HEK293T (cell line): ENCODE measurements at regions not wholly inside any gene's neighbourhood (a gene's known extent, or its start where the extent isn't known, plus 50 kb on each side); places are given as distances from the start of the nearest gene placed in this dataset.

Experiments used
- CTCF ChIA-PET: fragments of 350-600 bp; formaldehyde crosslinking; extraction: SDS; loops from one replicate; lab custom pipeline; 2021; ENCODE audit warnings: antibody characterized with exemption, inconsistent platforms; lab: Yijun Ruan, JAX
- POLR2A ChIA-PET: fragments of 350-600 bp; formaldehyde crosslinking; extraction: SDS; loops from one replicate; lab custom pipeline; 2020; ENCODE audit warnings: antibody characterized with exemption, inconsistent platforms; lab: Yijun Ruan, JAX
- DNase-seq: peaks from one replicate; pipeline ENCODE4 v3.0.0; 2012; ENCODE audit warnings: mixed read lengths; ENCODE audit errors: extremely low spot score
- ARNT ChIP-seq: fragments of 450-650 bp; IDR thresholded peaks from 2 replicates; pipeline ENCODE4 v1.6.1; 2017; ENCODE audit warnings: mild to moderate bottlenecking
- BHLHE40 ChIP-seq: fragments of 450-650 bp; IDR thresholded peaks from 2 replicates; pipeline ENCODE4 v1.6.1; 2016; ENCODE audit warnings: mild to moderate bottlenecking, moderate library complexity, borderline replicate concordance
- CTBP1 ChIP-seq: fragments of 450-650 bp; IDR thresholded peaks from 2 replicates; pipeline ENCODE4 v1.6.1; 2016; ENCODE audit warnings: borderline replicate concordance
- ELF4 ChIP-seq: fragments of 450-650 bp; IDR thresholded peaks from 2 replicates; pipeline ENCODE4 v1.6.1; 2017; ENCODE audit warnings: antibody characterized with exemption
- FOXA1 ChIP-seq: fragments of 450-650 bp; IDR thresholded peaks from 2 replicates; pipeline ENCODE4 v1.6.1; 2016; ENCODE audit warnings: mild to moderate bottlenecking
- FOXK2 ChIP-seq: fragments of 450-650 bp; IDR thresholded peaks from 2 replicates; pipeline ENCODE4 v1.6.1; 2016; ENCODE audit warnings: mild to moderate bottlenecking
- FOXM1 ChIP-seq: fragments of 450-650 bp; IDR thresholded peaks from 2 replicates; pipeline ENCODE4 v1.6.1; 2017; ENCODE audit warnings: mild to moderate bottlenecking, borderline replicate concordance
- HDGF ChIP-seq: fragments of 450-650 bp; IDR thresholded peaks from 2 replicates; pipeline ENCODE4 v1.6.1; 2017; ENCODE audit warnings: antibody characterized with exemption, borderline replicate concordance
- L3MBTL2 ChIP-seq: fragments of 450-650 bp; conservative IDR thresholded peaks from 2 replicates; pipeline ENCODE4 v1.6.1; 2016; ENCODE audit warnings: mild to moderate bottlenecking
- LEF1 ChIP-seq: fragments of 450-650 bp; IDR thresholded peaks from 2 replicates; pipeline ENCODE4 v1.6.1; 2017; ENCODE audit warnings: mild to moderate bottlenecking, borderline replicate concordance
- NFRKB ChIP-seq: fragments of 450-650 bp; IDR thresholded peaks from 2 replicates; pipeline ENCODE4 v1.6.1; 2016; ENCODE audit warnings: mild to moderate bottlenecking, moderate library complexity
- SP1 ChIP-seq: fragments of 450-650 bp; IDR thresholded peaks from 2 replicates; pipeline ENCODE4 v1.6.1; 2017
- SUZ12 ChIP-seq: fragments of 450-650 bp; IDR thresholded peaks from 2 replicates; pipeline ENCODE4 v1.6.1; 2016; ENCODE audit warnings: mild to moderate bottlenecking
- TARDBP ChIP-seq: fragments of 450-650 bp; IDR thresholded peaks from 2 replicates; pipeline ENCODE4 v1.6.1; 2016
- ZNF384 ChIP-seq: fragments of 450-650 bp; IDR thresholded peaks from 2 replicates; pipeline ENCODE4 v1.6.1; 2016
- TF ChIP-seq, protein P1 (sequence below): fragments of 450-650 bp; IDR thresholded peaks from 2 replicates; pipeline ENCODE4 v1.6.1; 2016

DNA sequence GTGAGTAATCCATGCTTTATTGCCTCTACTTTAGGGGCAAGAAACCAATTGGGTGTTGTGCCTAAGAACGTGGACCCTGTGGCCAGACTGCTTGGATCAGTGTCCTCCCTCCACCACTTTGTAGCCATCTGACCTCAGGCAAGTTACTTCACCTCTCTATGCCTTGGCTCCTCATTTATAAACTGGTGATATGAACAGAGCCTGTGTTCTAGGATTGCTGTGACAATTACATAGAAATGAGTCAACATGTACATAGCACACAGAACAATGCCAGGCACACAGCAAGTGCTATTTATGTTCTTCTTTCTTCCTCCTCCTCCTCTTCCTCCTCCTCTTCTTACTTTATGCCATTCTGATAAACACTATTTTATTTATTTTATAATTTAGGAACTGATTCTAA lies 339.4 kb downstream of the CD83 start:
- CTCF ChIA-PET: no interaction called here
- POLR2A ChIA-PET: no interaction called here
- TF ChIP-seq ELF4 (no peak), ZNF384 (no peak), TARDBP (no peak), FOXM1 (no peak), FOXK2 (no peak), CTBP1 (no peak), SP1 (no peak), BHLHE40 (no peak), FOXA1 (no peak), LEF1 (no peak), SUZ12 (no peak), NFRKB (no peak), ARNT (no peak), L3MBTL2 (no peak), HDGF (no peak)
- TF ChIP-seq, protein P1, sequence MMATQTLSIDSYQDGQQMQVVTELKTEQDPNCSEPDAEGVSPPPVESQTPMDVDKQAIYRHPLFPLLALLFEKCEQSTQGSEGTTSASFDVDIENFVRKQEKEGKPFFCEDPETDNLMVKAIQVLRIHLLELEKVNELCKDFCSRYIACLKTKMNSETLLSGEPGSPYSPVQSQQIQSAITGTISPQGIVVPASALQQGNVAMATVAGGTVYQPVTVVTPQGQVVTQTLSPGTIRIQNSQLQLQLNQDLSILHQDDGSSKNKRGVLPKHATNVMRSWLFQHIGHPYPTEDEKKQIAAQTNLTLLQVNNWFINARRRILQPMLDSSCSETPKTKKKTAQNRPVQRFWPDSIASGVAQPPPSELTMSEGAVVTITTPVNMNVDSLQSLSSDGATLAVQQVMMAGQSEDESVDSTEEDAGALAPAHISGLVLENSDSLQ: no peak
- no peak for DNase-seq

- TF ChIP-seq NFRKB (no peak), FOXM1 (no peak), LEF1 (no peak), HDGF (no peak), SP1 (no peak), CTBP1 (no peak), BHLHE40 (no peak), ZNF384 (no peak), SUZ12 (no peak), FOXA1 (no peak), ELF4 (no peak), FOXK2 (no peak), ARNT (no peak)
- TF ChIP-seq, protein P1: no peak
- POLR2A ChIA-PET: no interaction called here
- DNase-seq: no peak
- CTCF ChIA-PET: no interaction called here
Observed at GRCh38 chr6:14458669-14459266, 341.2 kb downstream of the CD83 start.

GRCh38 chr6:14459315-14459714 lies 341.7 kb downstream of the CD83 start:
- TF ChIP-seq ELF4: no peak
- no peak for TF ChIP-seq FOXA1
- TF ChIP-seq SUZ12: no peak
- no peak for TF ChIP-seq FOXM1
- TF ChIP-seq CTBP1: no peak
- TF ChIP-seq TARDBP: no peak
- no peak for TF ChIP-seq NFRKB
- TF ChIP-seq HDGF: no peak
- no peak for TF ChIP-seq L3MBTL2
- TF ChIP-seq LEF1: no peak
- no peak for TF ChIP-seq SP1
- no peak for TF ChIP-seq FOXK2
- no peak for TF ChIP-seq BHLHE40
- TF ChIP-seq, protein P1: no peak
- no peak for TF ChIP-seq ZNF384
- no peak for DNase-seq
- POLR2A ChIA-PET: no interaction called here
- CTCF ChIA-PET: no interaction called here

GRCh38 chr6:14460556-14460955 lies 343.0 kb downstream of the CD83 start:
- no peak for TF ChIP-seq HDGF
- no peak for TF ChIP-seq TARDBP
- TF ChIP-seq, protein P1: no peak
- TF ChIP-seq FOXA1: no peak
- TF ChIP-seq ZNF384: no peak
- TF ChIP-seq ARNT: no peak
- TF ChIP-seq SUZ12: no peak
- no peak for TF ChIP-seq ELF4
- no peak for TF ChIP-seq BHLHE40
- TF ChIP-seq NFRKB: no peak
- no peak for TF ChIP-seq L3MBTL2
- ChIA-PET POLR2A (no interaction called here), CTCF (no interaction called here)
- no peak for DNase-seq

GRCh38 chr6:14462135-14462534 lies 344.6 kb downstream of the CD83 start:
- POLR2A ChIA-PET: no interaction called here
- TF ChIP-seq ZNF384: no peak
- no peak for TF ChIP-seq ARNT
- no peak for TF ChIP-seq SP1
- TF ChIP-seq NFRKB: no peak
- TF ChIP-seq L3MBTL2: no peak
- no peak for TF ChIP-seq HDGF
- TF ChIP-seq TARDBP: no peak
- TF ChIP-seq LEF1: no peak
- TF ChIP-seq FOXK2: no peak
- TF ChIP-seq, protein P1: no peak
- TF ChIP-seq ELF4: no peak
- TF ChIP-seq SUZ12: no peak
- TF ChIP-seq FOXA1: no peak
- no peak for TF ChIP-seq FOXM1
- TF ChIP-seq CTBP1: no peak
- TF ChIP-seq BHLHE40: no peak
- no peak for DNase-seq
- CTCF ChIA-PET: interaction anchor here (0.5 to 0.8 kb wide), 2 partner anchors 13 to 203 kb away, joined by 3 read pairs; no protein-coding TSS in a partner anchor
